Left ventricle myocardium inferior (tissue), 1 donor: ENCODE measurements at regions not wholly inside any gene's neighbourhood (a gene's known extent, or its start where the extent isn't known, plus 50 kb on each side); places are given as distances from the start of the nearest gene placed in this dataset.

Experiments used
- DNase-seq: peaks from one replicate; pipeline ENCODE4 v3.0.0-alpha.2; 2020
- H3K27ac ChIP-seq: fragments of 200-600 bp; replicated peaks from 2 replicates; pipeline ENCODE4 v1.8.0; 2021
- H3K27me3 ChIP-seq: fragments of 200-600 bp; 2 replicates; pipeline ENCODE4 v1.8.0; 2021; ENCODE audit warnings: low read depth
- H3K36me3 ChIP-seq: fragments of 200-600 bp; 2 replicates; pipeline ENCODE4 v1.8.0; 2021
- H3K4me1 ChIP-seq: fragments of 200-600 bp; 2 replicates; pipeline ENCODE4 v1.8.0; 2021
- H3K4me3 ChIP-seq: fragments of 200-600 bp; 2 replicates; pipeline ENCODE4 v1.8.0; 2021; ENCODE audit warnings: mild to moderate bottlenecking, moderate library complexity
- H3K9me3 ChIP-seq: fragments of 200-600 bp; replicated peaks from 2 replicates; pipeline ENCODE4 v1.8.0; 2021
- CTCF ChIP-seq: fragments of 200-600 bp; IDR thresholded peaks from 2 replicates; pipeline ENCODE4 v1.8.0; 2021; ENCODE audit warnings: antibody characterized with exemption, mild to moderate bottlenecking, borderline replicate concordance
- intact Hi-C: fragments of 100-400 bp; cut with micrococcal nuclease; formaldehyde crosslinking; loops from one replicate; pipeline ENCODE4 v1.11.0; 2022
- donor health status: DM: no; HTN: yes; CAD: no; lungs with severe emphysema.

- no peak for TF ChIP-seq CTCF
- H3K4me1 ChIP-seq, result no peaks in the 10 kb centered on the region
- no peak overlapping the region for H3K4me3 ChIP-seq
- H3K9me3 ChIP-seq, result no peaks in the 10 kb centered on the region
- intact Hi-C loops, result no loop called here
- H3K27me3 ChIP-seq, result peaks cover 14% of the 10 kb centered on the region
- H3K27ac ChIP-seq, result no peak overlapping the region
- no peak for DNase-seq
- no peaks in the 10 kb centered on the region for H3K36me3 ChIP-seq
Measured at GRCh38 chr2:136310797-136311603, 193.1 kb upstream of the CXCR4 start.

DNA sequence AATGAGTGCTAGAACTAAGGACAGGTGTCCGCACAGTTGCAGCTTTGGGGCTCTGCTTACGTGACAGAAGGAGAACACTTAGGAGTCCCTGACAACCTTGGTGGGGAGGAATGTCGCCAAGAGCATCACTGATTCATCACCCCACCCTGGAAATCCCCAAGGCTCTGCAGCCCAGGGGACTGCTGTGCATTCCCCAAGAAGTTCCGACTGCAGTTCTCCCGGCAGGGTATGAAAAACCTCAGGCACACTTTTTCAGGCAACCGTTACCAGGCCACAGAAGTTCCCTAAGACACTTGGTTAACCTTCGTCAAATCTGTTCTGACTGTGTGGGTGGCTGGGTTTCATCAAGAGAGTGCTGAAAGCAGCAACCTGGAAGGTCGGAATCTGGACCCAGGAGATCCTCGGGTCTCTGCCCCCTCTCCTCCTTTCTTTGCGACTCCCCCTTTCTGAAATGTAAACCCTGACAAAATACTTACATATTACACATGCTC, 192.1 kb upstream of the CXCR4 start:
- no peak for DNase-seq
- peaks cover 14% of the 10 kb centered on the region for H3K27me3 ChIP-seq
- H3K36me3 ChIP-seq, result no peaks in the 10 kb centered on the region
- no peak for TF ChIP-seq CTCF
- no peaks in the 10 kb centered on the region for H3K4me1 ChIP-seq
- intact Hi-C loops, result no loop called here
- H3K27ac ChIP-seq, result no peak overlapping the region
- no peaks in the 10 kb centered on the region for H3K9me3 ChIP-seq
- no peak overlapping the region for H3K4me3 ChIP-seq

DNA sequence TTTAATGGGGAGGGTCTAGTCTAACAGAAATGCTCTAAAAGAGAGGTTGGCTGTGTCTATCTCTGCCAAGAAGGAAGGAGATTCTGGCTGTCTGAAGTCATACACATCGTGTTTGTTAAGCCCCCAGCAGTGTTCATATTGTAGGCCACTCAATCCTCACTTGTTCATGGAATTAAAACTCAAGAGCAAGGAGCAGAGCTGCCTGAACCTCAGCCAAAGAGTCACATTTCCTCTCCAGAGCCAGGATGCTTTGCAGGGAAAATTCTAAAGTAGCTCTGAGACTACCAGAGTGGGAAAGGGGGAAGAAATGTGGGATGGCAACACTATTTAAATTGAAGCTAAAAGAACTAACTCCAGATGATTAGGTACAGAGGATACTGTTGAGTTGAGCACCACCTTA, 190.7 kb upstream of the CXCR4 start:
- no peak for TF ChIP-seq CTCF
- intact Hi-C loops, result no loop called here
- H3K9me3 ChIP-seq, result no peaks in the 10 kb centered on the region
- no peaks in the 10 kb centered on the region for H3K36me3 ChIP-seq
- H3K4me1 ChIP-seq, result no peaks in the 10 kb centered on the region
- no peak overlapping the region for H3K27ac ChIP-seq
- H3K27me3 ChIP-seq, result peaks cover 16% of the 10 kb centered on the region
- H3K4me3 ChIP-seq, result no peak overlapping the region
- DNase-seq, result no peak

- no peak for TF ChIP-seq CTCF
- intact Hi-C loops, result no loop called here
- H3K9me3 ChIP-seq, result no peaks in the 10 kb centered on the region
Measured at GRCh38 chr2:136306836-136307235, 188.9 kb upstream of the CXCR4 start.

DNA sequence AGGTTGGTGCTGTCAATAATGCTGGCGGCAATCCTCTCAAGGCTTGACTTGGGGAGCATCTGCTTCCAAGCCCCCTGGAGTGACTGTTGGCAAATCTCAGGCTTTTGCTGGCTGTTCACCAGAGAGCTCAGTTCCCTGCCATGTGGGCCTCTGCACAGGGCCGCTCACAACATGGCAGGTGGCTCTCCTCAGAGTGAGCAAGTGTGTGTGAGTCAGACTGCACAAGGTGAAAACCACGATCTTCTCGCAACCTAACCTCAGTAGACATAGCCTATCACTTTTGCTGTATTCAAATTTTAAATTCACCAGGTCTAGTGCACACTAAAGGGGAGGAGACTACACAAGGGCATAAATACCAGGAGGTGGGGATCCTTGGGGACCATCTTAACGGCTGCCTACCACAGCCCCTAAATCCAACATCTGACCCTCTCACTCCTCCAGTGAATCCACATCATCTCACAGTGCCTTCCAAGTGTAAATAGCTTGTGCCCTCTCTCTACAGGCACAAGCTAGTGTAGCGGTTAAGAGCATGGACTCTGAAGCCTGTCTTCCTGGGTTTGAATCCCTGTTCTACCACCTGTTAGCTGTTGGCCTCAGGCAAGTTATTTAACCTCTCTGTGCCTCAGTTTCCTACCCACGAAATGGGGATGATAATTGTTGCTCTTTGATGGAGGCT, 187.7 kb upstream of the CXCR4 start:
- no peaks in the 10 kb centered on the region for H3K4me1 ChIP-seq
- no peak overlapping the region for H3K4me3 ChIP-seq
- no peaks in the 10 kb centered on the region for H3K9me3 ChIP-seq
- no peaks in the 10 kb centered on the region for H3K36me3 ChIP-seq
- peaks cover 25% of the 10 kb centered on the region for H3K27me3 ChIP-seq
- intact Hi-C loops, result no loop called here
- no peak for TF ChIP-seq CTCF
- DNase-seq, result no peak
- H3K27ac ChIP-seq, result no peak overlapping the region

More at GRCh38 chr2:136306836-136307235, 188.9 kb upstream of the CXCR4 start:
- no peak overlapping the region for H3K27ac ChIP-seq
- no peaks in the 10 kb centered on the region for H3K4me1 ChIP-seq
- H3K27me3 ChIP-seq, result peaks cover 31% of the 10 kb centered on the region
- no peak for DNase-seq
- H3K36me3 ChIP-seq, result no peaks in the 10 kb centered on the region
- H3K4me3 ChIP-seq, result no peak overlapping the region
